A673 (cell line): ENCODE measurements at regions not wholly inside any gene's neighbourhood (a gene's known extent, or its start where the extent isn't known, plus 50 kb on each side); places are given as distances from the start of the nearest gene placed in this dataset.

Source experiments
- BruUV-seq: library from RNA; stranded (reverse); fragments of 400-500 nt; replicated peaks from 2 replicates; lab custom pipeline; 2021; lab: Mats Ljungman, UMichigan
- CTCF ChIA-PET: fragments of 300-600 bp; sonication (Branson Sonifier 250); formaldehyde crosslinking; loops from one replicate; lab custom pipeline; 2022; ENCODE audit warnings: antibody characterized with exemption; lab: Charles Lee
- POLR2A ChIA-PET: fragments of 300-600 bp; sonication (Branson Sonifier 250); formaldehyde crosslinking; loops from one replicate; lab custom pipeline; 2022; ENCODE audit warnings: antibody characterized with exemption; ENCODE audit not compliant: low non-redundant PET; lab: Charles Lee
- DNase-seq: peaks from one replicate; pipeline ENCODE4 v3.0.0-alpha.2; 2015; ENCODE audit warnings: low spot score
- H3K27ac ChIP-seq: fragments of 200-600 bp; sonication (generic); 2 replicates; pipeline ENCODE4 v1.5.1; 2016; ENCODE audit warnings: mixed run types, low read depth, mild to moderate bottlenecking, mixed read lengths, antibody characterized with exemption, low read length; ENCODE audit not compliant: poor library complexity, severe bottlenecking
- H3K27me3 ChIP-seq: fragments of 200-600 bp; sonication (generic); replicated peaks from 2 replicates; pipeline ENCODE4 v1.6.1; 2017; ENCODE audit warnings: mixed run types, low read depth, mild to moderate bottlenecking, mixed read lengths, antibody characterized with exemption, low read length; ENCODE audit not compliant: insufficient read depth, poor library complexity
- H3K36me3 ChIP-seq: fragments of 200-600 bp; sonication (generic); 2 replicates; pipeline ENCODE4 v1.6.1; 2016; ENCODE audit warnings: mixed run types, mild to moderate bottlenecking, mixed read lengths, antibody characterized with exemption, low read length; ENCODE audit not compliant: insufficient read depth, poor library complexity, severe bottlenecking
- H3K4me1 ChIP-seq: fragments of 200-600 bp; sonication (generic); 2 replicates; pipeline ENCODE4 v1.6.1; 2017; ENCODE audit warnings: mixed run types, mild to moderate bottlenecking, mixed read lengths, antibody characterized with exemption, low read length; ENCODE audit not compliant: insufficient read depth, poor library complexity, severe bottlenecking
- H3K4me3 ChIP-seq: fragments of 200-600 bp; sonication (generic); 2 replicates; pipeline ENCODE4 v1.5.1; 2016; ENCODE audit warnings: low read depth, mixed run types, mild to moderate bottlenecking, mixed read lengths, low read length; ENCODE audit not compliant: poor library complexity, severe bottlenecking
- H3K9me3 ChIP-seq: fragments of 200-600 bp; sonication (generic); 2 replicates; pipeline ENCODE4 v1.6.1; 2016; ENCODE audit warnings: mixed run types, low read depth, mild to moderate bottlenecking, mixed read lengths, antibody characterized with exemption, low read length; ENCODE audit not compliant: poor library complexity, severe bottlenecking
- EZH2 ChIP-seq: fragments of 200-600 bp; sonication (generic); IDR thresholded peaks from 2 replicates; pipeline ENCODE4 v1.6.1; 2017; ENCODE audit warnings: borderline replicate concordance, low read depth, mild to moderate bottlenecking, mixed read lengths, antibody characterized with exemption, low read length; ENCODE audit not compliant: poor library complexity, severe bottlenecking
- intact Hi-C: fragments of 100-400 bp; cut with micrococcal nuclease; formaldehyde crosslinking; loops from one replicate; pipeline ENCODE4 v1.10.0; 2022; ENCODE audit not compliant: unreplicated experiment
- TF ChIP-seq, protein P1 (sequence below): fragments of 300-800, 200-600 bp; sonication (generic); conservative IDR thresholded peaks from 2 replicates; pipeline ENCODE4 v1.5.1; 2017; ENCODE audit warnings: low read depth, mild to moderate bottlenecking, antibody characterized with exemption, low read length, moderate library complexity, mixed read lengths

DNA sequence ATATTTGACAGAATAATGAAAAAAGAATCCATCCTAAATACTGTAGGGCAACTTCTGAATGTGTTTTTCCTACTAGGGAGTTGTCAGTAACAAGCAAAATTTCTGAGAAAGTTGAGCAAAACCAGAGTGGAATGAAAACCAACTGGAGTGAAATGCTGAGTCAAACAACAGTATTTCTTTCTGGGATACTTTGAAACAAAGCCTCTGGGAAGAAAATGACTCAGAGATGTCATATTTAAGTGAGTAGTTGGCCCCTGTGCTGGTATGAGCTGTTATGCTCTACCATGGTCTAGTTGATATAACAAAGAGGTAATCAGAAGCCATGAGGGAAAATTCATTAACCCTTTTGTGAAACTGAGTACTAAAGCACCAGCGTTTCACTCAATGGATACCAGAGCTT lies 372.1 kb upstream of the C9orf72 start:
- TF ChIP-seq EZH2 = no peak
- TF ChIP-seq, protein P1, sequence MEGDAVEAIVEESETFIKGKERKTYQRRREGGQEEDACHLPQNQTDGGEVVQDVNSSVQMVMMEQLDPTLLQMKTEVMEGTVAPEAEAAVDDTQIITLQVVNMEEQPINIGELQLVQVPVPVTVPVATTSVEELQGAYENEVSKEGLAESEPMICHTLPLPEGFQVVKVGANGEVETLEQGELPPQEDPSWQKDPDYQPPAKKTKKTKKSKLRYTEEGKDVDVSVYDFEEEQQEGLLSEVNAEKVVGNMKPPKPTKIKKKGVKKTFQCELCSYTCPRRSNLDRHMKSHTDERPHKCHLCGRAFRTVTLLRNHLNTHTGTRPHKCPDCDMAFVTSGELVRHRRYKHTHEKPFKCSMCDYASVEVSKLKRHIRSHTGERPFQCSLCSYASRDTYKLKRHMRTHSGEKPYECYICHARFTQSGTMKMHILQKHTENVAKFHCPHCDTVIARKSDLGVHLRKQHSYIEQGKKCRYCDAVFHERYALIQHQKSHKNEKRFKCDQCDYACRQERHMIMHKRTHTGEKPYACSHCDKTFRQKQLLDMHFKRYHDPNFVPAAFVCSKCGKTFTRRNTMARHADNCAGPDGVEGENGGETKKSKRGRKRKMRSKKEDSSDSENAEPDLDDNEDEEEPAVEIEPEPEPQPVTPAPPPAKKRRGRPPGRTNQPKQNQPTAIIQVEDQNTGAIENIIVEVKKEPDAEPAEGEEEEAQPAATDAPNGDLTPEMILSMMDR = no peak
- intact Hi-C loops = no loop called here
- H3K4me1 ChIP-seq = no peaks in the 10 kb centered on the region
- no peak overlapping the region for H3K27ac ChIP-seq
- CTCF ChIA-PET = no interaction called here
- no peaks in the 10 kb centered on the region for H3K9me3 ChIP-seq
- BruUV-seq = no TSS peak
- H3K36me3 ChIP-seq = no peaks in the 10 kb centered on the region
- POLR2A ChIA-PET = no interaction called here
- H3K4me3 ChIP-seq = no peak overlapping the region
- no peaks in the 10 kb centered on the region for H3K27me3 ChIP-seq
- DNase-seq = no peak

DNA sequence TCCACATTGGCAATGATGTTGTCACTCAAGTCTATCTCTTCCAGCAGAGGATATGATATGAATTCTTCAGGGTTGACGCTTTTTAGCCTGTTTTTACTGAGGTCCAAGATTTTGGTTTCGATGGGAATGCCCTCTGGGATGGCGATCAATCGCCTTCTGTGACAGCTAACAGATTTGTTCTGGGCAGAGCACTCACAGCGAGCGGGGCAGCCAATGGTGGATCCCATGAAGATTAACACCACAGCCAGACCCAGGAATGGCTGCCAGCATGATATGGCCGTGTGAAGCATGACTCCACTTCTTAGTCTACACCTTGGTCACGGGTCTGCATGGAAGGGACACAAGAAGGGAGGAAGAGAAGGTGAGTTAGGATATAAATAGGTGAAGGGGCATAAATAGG lies 377.1 kb upstream of the C9orf72 start:
- intact Hi-C loops = no loop called here
- Histone ChIP-seq H3K4me3 (no peak overlapping the region), H3K4me1 (no peaks in the 10 kb centered on the region), H3K27me3 (no peaks in the 10 kb centered on the region), H3K27ac (no peak overlapping the region), H3K36me3 (no peaks in the 10 kb centered on the region), H3K9me3 (no peaks in the 10 kb centered on the region)
- ChIA-PET POLR2A (no interaction called here), CTCF (no interaction called here)
- DNase-seq = no peak
- no peak for TF ChIP-seq EZH2
- TF ChIP-seq, protein P1 = no peak
- no TSS peak for BruUV-seq

DNA sequence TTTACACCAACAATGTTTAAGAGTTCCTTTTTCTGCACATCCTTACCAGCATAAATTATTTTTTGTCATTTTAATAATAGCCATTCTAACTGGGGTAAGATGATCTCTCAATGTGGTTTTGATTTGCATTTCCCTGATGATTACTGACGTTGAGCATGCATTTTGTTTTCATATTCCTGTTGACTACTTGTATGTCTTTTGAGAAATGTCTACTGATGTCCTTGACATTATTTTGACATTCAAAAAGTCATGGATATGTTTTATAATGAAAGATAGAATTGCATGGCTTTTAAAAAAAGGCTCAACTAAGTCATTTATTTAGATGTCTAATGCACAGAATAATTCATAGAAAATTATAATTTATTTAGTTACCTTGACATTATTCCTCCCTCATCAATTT lies 381.6 kb upstream of the C9orf72 start:
- H3K4me3 ChIP-seq = no peak overlapping the region
- intact Hi-C loops = no loop called here

More for the DNA sequence above, 381.6 kb upstream of the C9orf72 start:
- H3K4me1 ChIP-seq = no peaks in the 10 kb centered on the region
- ChIA-PET POLR2A (no interaction called here), CTCF (no interaction called here)
- H3K36me3 ChIP-seq = no peaks in the 10 kb centered on the region
- no peaks in the 10 kb centered on the region for H3K9me3 ChIP-seq
- H3K27ac ChIP-seq = no peak overlapping the region
- DNase-seq = no peak
- TF ChIP-seq, protein P1 = no peak
- TF ChIP-seq EZH2 = no peak
- BruUV-seq = no TSS peak
- no peaks in the 10 kb centered on the region for H3K27me3 ChIP-seq
